ENCODE measurements at regions not wholly inside any gene's neighbourhood (a gene's known extent, or its start where the extent isn't known, plus 50 kb on each side); places are given as distances from the start of the nearest gene placed in this dataset.

GRCh38 chr6:23224540-23224939, 655.2 kb downstream of the HDGFL1 start:
- no peaks in the 10 kb centered on the region for H3K27me3 ChIP-seq
- TF ChIP-seq, protein P1, sequence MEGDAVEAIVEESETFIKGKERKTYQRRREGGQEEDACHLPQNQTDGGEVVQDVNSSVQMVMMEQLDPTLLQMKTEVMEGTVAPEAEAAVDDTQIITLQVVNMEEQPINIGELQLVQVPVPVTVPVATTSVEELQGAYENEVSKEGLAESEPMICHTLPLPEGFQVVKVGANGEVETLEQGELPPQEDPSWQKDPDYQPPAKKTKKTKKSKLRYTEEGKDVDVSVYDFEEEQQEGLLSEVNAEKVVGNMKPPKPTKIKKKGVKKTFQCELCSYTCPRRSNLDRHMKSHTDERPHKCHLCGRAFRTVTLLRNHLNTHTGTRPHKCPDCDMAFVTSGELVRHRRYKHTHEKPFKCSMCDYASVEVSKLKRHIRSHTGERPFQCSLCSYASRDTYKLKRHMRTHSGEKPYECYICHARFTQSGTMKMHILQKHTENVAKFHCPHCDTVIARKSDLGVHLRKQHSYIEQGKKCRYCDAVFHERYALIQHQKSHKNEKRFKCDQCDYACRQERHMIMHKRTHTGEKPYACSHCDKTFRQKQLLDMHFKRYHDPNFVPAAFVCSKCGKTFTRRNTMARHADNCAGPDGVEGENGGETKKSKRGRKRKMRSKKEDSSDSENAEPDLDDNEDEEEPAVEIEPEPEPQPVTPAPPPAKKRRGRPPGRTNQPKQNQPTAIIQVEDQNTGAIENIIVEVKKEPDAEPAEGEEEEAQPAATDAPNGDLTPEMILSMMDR (IDR thresholded peaks at IDR 0.05) = no peak
- DNase-seq (ENCODE audit: low spot score) = no peak
- no peak overlapping the region for H3K27ac ChIP-seq
- no peak overlapping the region for H3K4me3 ChIP-seq
- peaks cover 0 to 10% of the 10 kb centered on the region in 2 donors for H3K9me3 ChIP-seq
- H3K4me1 ChIP-seq = no peaks in the 10 kb centered on the region
- H3K36me3 ChIP-seq = no peaks in the 10 kb centered on the region

GRCh38 chr6:23228439-23229024, 659.2 kb downstream of the HDGFL1 start:
- H3K4me1 ChIP-seq = no peaks in the 10 kb centered on the region
- H3K9me3 ChIP-seq = no peaks in the 10 kb centered on the region
- H3K27me3 ChIP-seq = no peaks in the 10 kb centered on the region
- DNase-seq (ENCODE audit: low spot score) = no peak
- H3K36me3 ChIP-seq = no peaks in the 10 kb centered on the region
- H3K4me3 ChIP-seq = no peak overlapping the region
- no peak overlapping the region for H3K27ac ChIP-seq
- TF ChIP-seq, protein P1 (IDR thresholded peaks at IDR 0.05) = no peak

- DNase-seq (ENCODE audit: low spot score) = no peak
- Histone ChIP-seq H3K4me1 (no peaks in the 10 kb centered on the region), H3K27ac (no peak overlapping the region), H3K27me3 (no peaks in the 10 kb centered on the region), H3K36me3 (no peaks in the 10 kb centered on the region), H3K4me3 (no peak overlapping the region), H3K9me3 (no peaks in the 10 kb centered on the region)
- TF ChIP-seq, protein P1 (IDR thresholded peaks at IDR 0.05) = no peak
Observed at GRCh38 chr6:23243854-23244253, 674.5 kb downstream of the HDGFL1 start.

GRCh38 chr6:23244300-23244699, 674.9 kb downstream of the HDGFL1 start:
- Histone ChIP-seq H3K27me3 (no peaks in the 10 kb centered on the region), H3K36me3 (no peaks in the 10 kb centered on the region), H3K4me1 (no peaks in the 10 kb centered on the region), H3K4me3 (no peak overlapping the region), H3K27ac (no peak overlapping the region), H3K9me3 (no peaks in the 10 kb centered on the region)
- no peak for DNase-seq (ENCODE audit: low spot score)
- TF ChIP-seq, protein P1 (IDR thresholded peaks at IDR 0.05) = no peak

GRCh38 chr6:23245572-23245971, 676.2 kb downstream of the HDGFL1 start:
- no peaks in the 10 kb centered on the region for H3K4me1 ChIP-seq
- TF ChIP-seq, protein P1 (IDR thresholded peaks at IDR 0.05) = no peak
- DNase-seq (ENCODE audit: low spot score) = no peak

GRCh38 chr6:23246896-23247295, 677.5 kb downstream of the HDGFL1 start:
- TF ChIP-seq, protein P1 (IDR thresholded peaks at IDR 0.05) = no peak
- no peaks in the 10 kb centered on the region for H3K27me3 ChIP-seq

More at GRCh38 chr6:23245572-23245971, 676.2 kb downstream of the HDGFL1 start:
- Histone ChIP-seq H3K36me3 (no peaks in the 10 kb centered on the region), H3K27me3 (no peaks in the 10 kb centered on the region), H3K27ac (no peak overlapping the region), H3K9me3 (no peaks in the 10 kb centered on the region), H3K4me3 (no peak overlapping the region)

More at GRCh38 chr6:23246896-23247295, 677.5 kb downstream of the HDGFL1 start:
- no peak overlapping the region for H3K27ac ChIP-seq
- H3K4me3 ChIP-seq = no peak overlapping the region
- no peaks in the 10 kb centered on the region for H3K9me3 ChIP-seq
- no peaks in the 10 kb centered on the region for H3K4me1 ChIP-seq
- H3K36me3 ChIP-seq = no peaks in the 10 kb centered on the region
- no peak for DNase-seq (ENCODE audit: low spot score)

Measured in right atrium auricular region (tissue), 2 donors.